LNCAP (cell line): ENCODE measurements at regions not wholly inside any gene's neighbourhood (a gene's known extent, or its start where the extent isn't known, plus 50 kb on each side); places are given as distances from the start of the nearest gene placed in this dataset.

Experiments
- CTCF ChIP-seq: fragments of 450-650 bp; IDR thresholded peaks from 2 replicates; pipeline ENCODE4 v1.5.1; 2017; ENCODE audit warnings: mild to moderate bottlenecking

GRCh38 chr9:109584205-109584604 lies 86.1 kb upstream of the PTPN3 start:
- no peak for TF ChIP-seq CTCF

- TF ChIP-seq CTCF, result no peak
Observed at GRCh38 chr9:109585796-109586195, 87.7 kb upstream of the PTPN3 start.

GRCh38 chr9:109586993-109587392 lies 88.9 kb upstream of the PTPN3 start:
- TF ChIP-seq CTCF, result no peak

- TF ChIP-seq CTCF, result no peak
Observed at GRCh38 chr9:109588415-109588814, 90.3 kb upstream of the PTPN3 start.

- no peak for TF ChIP-seq CTCF
Observed at GRCh38 chr9:109590966-109591365, 92.9 kb upstream of the PTPN3 start.

GRCh38 chr9:109591691-109592090 lies 93.6 kb upstream of the PTPN3 start:
- no peak for TF ChIP-seq CTCF

- TF ChIP-seq CTCF, result no peak
Observed at GRCh38 chr9:109593612-109594011, 95.5 kb upstream of the PTPN3 start.

GRCh38 chr9:109597496-109597895 lies 99.4 kb upstream of the PTPN3 start:
- TF ChIP-seq CTCF, result no peak
